Heart left ventricle (tissue), 16 donors: ENCODE measurements at regions not wholly inside any gene's neighbourhood (a gene's known extent, or its start where the extent isn't known, plus 50 kb on each side); places are given as distances from the start of the nearest gene placed in this dataset.
A peak's percentile ranks its signal among the peaks of the same experiment; 100 is the strongest.
"Not testable (repeated sequence)": the region's sequence is repeated elsewhere in the genome, so short reads cannot be mapped to it uniquely, and the experiment has no call there.

ENCODE experiments used
- ATAC-seq, 4 donors: fragments of 200-7000 bp; cut with Tn5 transposase; one replicate each; pipeline ENCODE4 v1.9.1; 2020 to 2022; ENCODE audit warnings: moderate library complexity in 4 of 4, mild to moderate bottlenecking in 3 of 4, moderate number of reproducible peaks in 1 of 4
- DNase-seq, 5 donors: peaks; one replicate each; pipeline ENCODE4 v3.0.0-alpha.2; 2020
- H3K27ac ChIP-seq, 12 donors: fragments of 200-600 bp; sonication (generic) in 4 of 12; one replicate each; pipeline versions ENCODE4 v1.5.0 to v1.8.0; 2016 to 2022; ENCODE audit warnings: mild to moderate bottlenecking in 2 of 12
- H3K27me3 ChIP-seq, 9 donors: fragments of 200-600 bp; sonication (generic) in 2 of 9; one replicate each; pipeline versions ENCODE4 v1.5.1 to v1.8.0; 2016 to 2022; ENCODE audit warnings: mild to moderate bottlenecking in 3 of 9
- H3K36me3 ChIP-seq, 9 donors: fragments of 200-600 bp; sonication (generic) in 2 of 9; one replicate each; pipeline versions ENCODE4 v1.5.0 to v1.8.0; 2018 to 2022; ENCODE audit warnings: mild to moderate bottlenecking in 2 of 9
- H3K4me1 ChIP-seq, 12 donors: fragments of 200-600 bp; sonication (generic) in 4 of 12; one replicate each; pipeline versions ENCODE4 v1.5.0 to v1.8.0; 2016 to 2022; ENCODE audit warnings: mild to moderate bottlenecking in 3 of 12
- H3K4me3 ChIP-seq, 12 donors: fragments of 200-600 bp; sonication (generic) in 4 of 12; one replicate each; pipeline versions ENCODE4 v1.5.0 to v1.8.0; 2017 to 2022; ENCODE audit warnings: mild to moderate bottlenecking in 9 of 12, moderate library complexity in 4 of 12
- H3K9me3 ChIP-seq, 12 donors: fragments of 200-600 bp; sonication (generic) in 4 of 12; one replicate each; pipeline versions ENCODE4 v1.5.0 to v1.8.0; 2016 to 2022; ENCODE audit warnings: mild to moderate bottlenecking in 1 of 12
- CTCF ChIP-seq, 12 donors: fragments of 200-600 bp; sonication (generic) in 4 of 12; IDR thresholded peaks; one replicate each; pipeline versions ENCODE4 v1.5.0 to v1.8.0; 2018 to 2022; ENCODE audit warnings: antibody characterized with exemption in 12 of 12, mild to moderate bottlenecking in 5 of 12
- POLR2A ChIP-seq, 2 donors: fragments of 450-650 bp; IDR thresholded peaks; one replicate each; pipeline ENCODE4 v1.6.1; 2017; ENCODE audit warnings: antibody characterized with exemption in 2 of 2, mild to moderate bottlenecking in 2 of 2, moderate library complexity in 2 of 2
- WGBS, 4 donors: extraction: QIAGEN DNeasy Blood & Tissue Kit in 2 of 4; methylation state at CpG; one replicate each; pipeline versions ENCODE4 v1.1.5 to v1.1.7; 2013 to 2018; 5-methylcytosine and 5-hydroxymethylcytosine counted together
- intact Hi-C, 10 donors: fragments of 100-400 bp; cut with DNase I; formaldehyde crosslinking; loops; one replicate each; pipeline versions ENCODE4 v1.11.1 to v1.14.2; 2022
- donor health status: ischemic (EF 13 %, LVEDD 7.1; RV severe dilation, severe dysfunction).
- donor health status: healthy with polysubstance abuse.
- donor health status: DM: no; HTN: yes; CAD: no.
- donor health status: DM: no; HTN: no; CAD: no.
- donor health status: ischemic (EF 25% LVEDD 6.9; RV normal size, moderate dysfunction).
- donor health status: ischemic (EF 25% LVEDD 5.7; RV mildly dilated, moderate dysfunction).
- donor health status: healthy.
- donor health status: DM: yes; HTN: yes; CAD: no.
- donor health status: ischemic (EF 35%, LVEDD 5.7; RV mildly dilated, moderate dysfunction).
- donor health status: nonischemic (EF 11% LVEDD 7.7; RV severe dilation, severe dysfunction).
- donor health status: DM: yes; HTN: yes; CAD: no.
- donor health status: PGD.
- donor health status: ischemic (EF 29% LVEDD 5.4; RV normal size, mild dysfunction).
- donor health status: nonischemic (EF 23%, LVEDD 6.1; RV moderate dilation, normal function).

- Histone ChIP-seq H3K4me3 (no peak overlapping the region), H3K27me3 (peaks cover 0 to 6% (median 0%) of the 10 kb centered on the region in 9 donors), H3K9me3 (peaks cover 0 to 16% (median 1%) of the 10 kb centered on the region in 12 donors), H3K4me1 (no peaks in the 10 kb centered on the region), H3K27ac (no peak overlapping the region), H3K36me3 (no peaks in the 10 kb centered on the region)
- intact Hi-C loops: loop anchor here in 5 of 10 donors (2.0 to 5.0 kb wide), 3 partner anchors 115 to 118 kb away; no protein-coding TSS in a partner anchor
- DNase-seq (no peak), ATAC-seq (no peak)
- WGBS, 4 donors: 15 to 26% (median 20%) methylated on average over 3 of the region's 3 CpGs
- TF ChIP-seq POLR2A (IDR thresholded peaks at IDR 0.05) (no peak), CTCF (IDR thresholded peaks at IDR 0.05) (peak in 1 of 12 donors; percentile 2)
Observed at GRCh38 chr1:147390185-147390542, 147.7 kb downstream of the CHD1L start.

GRCh38 chr1:147391114-147391513 is 148.6 kb downstream of the CHD1L start:
- no peak for TF ChIP-seq CTCF (IDR thresholded peaks at IDR 0.05)
- no peak for TF ChIP-seq POLR2A (IDR thresholded peaks at IDR 0.05)
- Histone ChIP-seq H3K4me3 (no peak overlapping the region), H3K4me1 (no peaks in the 10 kb centered on the region), H3K9me3 (peaks cover 0 to 16% (median 1%) of the 10 kb centered on the region in 12 donors), H3K27me3 (peaks cover 0 to 6% (median 0%) of the 10 kb centered on the region in 9 donors), H3K36me3 (no peaks in the 10 kb centered on the region), H3K27ac (no peak overlapping the region)
- no peak for DNase-seq
- intact Hi-C loops: loop anchor here in 5 of 10 donors (2.0 to 5.0 kb wide), 3 partner anchors 116 to 119 kb away; no protein-coding TSS in a partner anchor
- no peak for ATAC-seq
- 81 to 96% (median 93%) methylated on average over 8 of the region's 8 CpGs for WGBS, 4 donors

- H3K27me3 ChIP-seq, H3K36me3 ChIP-seq, H3K27ac ChIP-seq, H3K4me3 ChIP-seq, H3K9me3 ChIP-seq, H3K4me1 ChIP-seq, ATAC-seq, DNase-seq, intact Hi-C loops: not testable (repeated sequence)
- WGBS, 4 donors: 79 to 84% (median 84%) methylated on average over 20 to 21 of the region's 21 CpGs
Observed at GRCh38 chr1:147402326-147403045, 138.8 kb upstream of the BCL9 start.

- H3K27me3 ChIP-seq, ATAC-seq, H3K27ac ChIP-seq, H3K9me3 ChIP-seq, intact Hi-C loops, H3K4me3 ChIP-seq, DNase-seq, H3K4me1 ChIP-seq, H3K36me3 ChIP-seq: not testable (repeated sequence)
- WGBS, 4 donors: 79 to 94% (median 87%) methylated on average over 3 of the region's 3 CpGs
Observed at GRCh38 chr1:147404344-147404743, 137.0 kb upstream of the BCL9 start.

- intact Hi-C loops: no loop called here
- H3K4me3 ChIP-seq: no peak overlapping the region
- no peaks in the 10 kb centered on the region for H3K4me1 ChIP-seq
- ATAC-seq (no peak), DNase-seq (no peak)
- H3K9me3 ChIP-seq: peaks cover 0 to 18% (median 1%) of the 10 kb centered on the region in 12 donors
- H3K27ac ChIP-seq: no peak overlapping the region
- 86 to 96% (median 93%) methylated on average over 1 of the region's 1 CpG for WGBS, 4 donors
- no peaks in the 10 kb centered on the region for H3K36me3 ChIP-seq
- TF ChIP-seq POLR2A (IDR thresholded peaks at IDR 0.05) (no peak), CTCF (IDR thresholded peaks at IDR 0.05) (no peak)
- H3K27me3 ChIP-seq: no peaks in the 10 kb centered on the region
Observed at GRCh38 chr1:147409886-147410285, 131.4 kb upstream of the BCL9 start.
